SHP77 treated with DMSO at 0.1 percent for 48 hours (cell line): ENCODE measurements at regions not wholly inside any gene's neighbourhood (a gene's known extent, or its start where the extent isn't known, plus 50 kb on each side); places are given as distances from the start of the nearest gene placed in this dataset.
"Not testable (repeated sequence)": the region's sequence is repeated elsewhere in the genome, so short reads cannot be mapped to it uniquely, and the experiment has no call there.

Source experiments
- DNase-seq: peaks from one replicate; lab custom pipeline; 2025; lab: John Stamatoyannopoulos, UW

DNA sequence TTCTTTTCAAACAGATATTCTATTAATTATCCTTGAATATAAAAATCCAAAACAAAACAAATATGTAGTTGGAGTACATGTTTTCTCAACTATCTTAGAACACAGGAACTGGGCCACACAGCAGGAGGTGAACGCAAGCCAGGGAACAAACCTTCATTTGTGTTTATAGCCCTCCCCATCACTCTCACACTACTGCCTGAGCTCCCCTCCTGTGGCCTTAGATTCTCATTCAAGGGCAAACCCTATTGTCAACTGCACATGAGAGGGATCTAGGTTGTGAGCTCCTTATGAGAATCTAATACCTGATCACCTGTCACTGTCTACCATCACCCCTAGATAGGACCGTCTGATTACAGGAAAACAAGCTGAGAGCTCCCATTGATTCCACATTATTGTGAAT is 427.1 kb upstream of the PRR20A start:
- DNase-seq, result no peak

DNA sequence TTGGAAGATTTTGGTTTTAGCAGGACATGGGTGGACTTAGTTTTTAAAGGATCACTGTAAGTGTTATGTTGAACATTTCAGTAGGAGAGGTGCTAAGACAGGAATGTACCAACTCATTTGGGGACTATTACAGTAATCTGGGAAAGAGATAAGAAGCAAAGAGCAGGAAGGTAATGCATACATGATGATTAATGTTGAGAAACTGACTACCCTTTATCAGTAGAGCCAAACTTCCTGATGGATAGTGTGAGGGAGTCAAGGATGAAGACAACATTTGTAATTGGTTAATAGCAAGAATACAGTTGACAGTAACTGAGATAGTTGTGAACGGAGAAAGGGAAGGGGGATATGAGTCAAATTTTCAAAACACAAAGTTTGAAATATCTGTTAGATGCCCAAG is 421.9 kb upstream of the PRR20A start:
- DNase-seq, result no peak

DNA sequence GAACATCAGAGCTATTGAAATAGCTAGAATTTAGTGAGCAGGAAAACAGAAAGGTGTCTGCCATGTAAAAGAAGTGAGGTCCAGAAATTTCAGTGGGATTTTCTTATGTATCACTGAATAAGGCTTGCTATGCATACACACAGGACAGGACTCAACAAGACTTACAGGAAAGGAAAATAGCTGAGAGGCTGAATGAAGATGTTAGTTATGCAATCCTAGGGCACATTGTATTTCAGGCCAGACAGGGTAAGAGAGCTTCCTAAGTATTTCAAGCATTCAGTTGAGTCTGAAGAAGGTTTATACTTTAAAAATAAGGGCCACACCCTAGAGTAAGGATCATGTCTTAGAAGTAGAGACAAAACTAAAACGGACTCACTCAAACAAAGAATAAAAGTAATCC is 419.9 kb upstream of the PRR20A start:
- DNase-seq, result no peak

DNA sequence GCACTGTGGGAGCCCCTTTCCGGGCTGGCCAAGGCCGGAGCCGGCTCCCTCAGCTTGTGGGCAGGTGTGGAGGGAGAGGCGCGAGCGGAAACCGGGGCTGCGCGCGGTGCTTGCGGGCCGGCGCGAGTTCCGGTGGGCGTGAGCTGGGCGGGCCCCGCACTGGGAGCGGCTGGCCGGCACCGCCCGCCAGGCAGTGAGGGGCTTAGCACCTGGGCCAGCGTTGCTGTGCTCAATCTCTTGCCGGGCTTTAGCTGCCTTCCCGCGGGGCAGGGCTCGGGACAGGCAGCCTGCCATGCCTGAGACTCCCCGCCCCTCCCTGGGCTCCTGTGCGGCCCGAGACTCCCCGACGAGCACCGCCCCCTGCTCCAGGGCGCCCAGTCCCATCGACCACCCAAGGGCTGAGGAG is 405.2 kb upstream of the PRR20A start:
- no peak for DNase-seq

DNA sequence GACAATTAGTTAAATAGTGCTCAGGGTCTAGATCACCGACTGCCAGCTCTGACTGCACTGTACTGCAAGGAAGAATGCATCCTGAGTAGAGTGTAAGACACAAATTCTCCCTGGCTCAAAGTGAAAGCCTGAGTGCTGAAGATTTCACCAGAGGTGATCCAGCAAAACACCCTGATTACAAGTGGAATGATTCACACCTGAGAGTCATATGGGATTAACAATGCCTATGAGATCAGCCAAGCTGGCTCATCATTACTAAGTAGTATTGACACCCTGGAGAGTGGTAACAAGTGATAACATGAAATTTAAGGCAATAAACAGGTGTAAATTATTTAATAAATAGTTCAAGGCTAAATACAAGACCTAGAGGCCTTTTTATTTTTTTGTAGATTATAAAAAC is 403.8 kb upstream of the PRR20A start:
- no peak for DNase-seq

DNA sequence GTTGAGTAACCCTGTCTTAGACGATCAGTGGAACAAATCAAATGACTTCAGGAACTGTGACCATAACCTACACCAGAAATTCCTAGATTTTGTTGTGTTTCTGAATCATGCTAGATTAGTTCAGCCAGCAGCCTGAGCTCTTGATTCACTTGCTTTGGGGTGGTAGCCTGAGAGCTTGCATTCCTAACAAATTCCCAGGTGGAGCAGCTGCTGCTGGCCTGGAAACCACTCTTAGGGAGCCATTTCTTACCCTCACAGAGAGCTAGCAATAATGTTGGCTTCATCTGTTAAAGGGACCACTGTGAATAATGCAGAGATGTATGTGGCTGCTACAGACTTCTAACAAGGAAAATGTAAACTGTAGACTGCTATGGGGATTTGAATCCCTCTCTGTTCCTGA is 388.1 kb upstream of the PRR20A start:
- no peak for DNase-seq

DNA sequence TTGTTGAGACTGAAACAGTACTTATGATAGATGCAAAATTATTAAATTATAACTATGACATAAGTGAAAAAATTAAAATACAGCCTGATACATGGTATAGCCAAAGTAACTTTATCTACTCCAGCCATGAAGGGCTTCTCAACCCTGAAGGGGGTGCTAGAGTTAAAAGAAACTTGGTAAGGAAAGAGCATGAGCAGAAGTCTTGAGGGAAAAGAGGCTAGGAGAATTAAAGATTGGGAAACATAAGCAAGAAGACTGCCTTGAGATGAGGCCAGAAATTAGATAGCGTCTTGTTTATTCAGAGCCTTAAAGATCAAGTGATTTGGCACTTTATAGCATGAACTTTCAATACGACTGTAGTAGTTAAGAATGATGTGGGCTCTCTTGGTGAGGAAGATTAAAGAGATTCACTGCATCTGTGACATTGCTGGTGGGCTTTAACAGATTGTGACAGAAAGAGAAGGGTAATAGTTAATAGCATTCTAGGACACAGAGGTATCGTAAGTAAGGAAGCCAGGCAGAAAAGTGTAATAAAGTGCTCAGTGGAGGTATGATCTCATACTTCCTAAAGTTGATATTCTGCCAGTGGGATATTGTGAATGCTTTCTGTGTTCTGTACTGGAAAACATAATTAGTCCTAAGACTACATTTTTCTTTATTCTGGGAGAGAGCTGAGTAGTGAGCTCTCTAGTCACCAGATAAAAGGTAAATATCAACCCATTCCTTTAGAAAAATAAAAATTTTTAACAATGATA is 385.4 kb upstream of the PRR20A start:
- DNase-seq, result no peak

DNA sequence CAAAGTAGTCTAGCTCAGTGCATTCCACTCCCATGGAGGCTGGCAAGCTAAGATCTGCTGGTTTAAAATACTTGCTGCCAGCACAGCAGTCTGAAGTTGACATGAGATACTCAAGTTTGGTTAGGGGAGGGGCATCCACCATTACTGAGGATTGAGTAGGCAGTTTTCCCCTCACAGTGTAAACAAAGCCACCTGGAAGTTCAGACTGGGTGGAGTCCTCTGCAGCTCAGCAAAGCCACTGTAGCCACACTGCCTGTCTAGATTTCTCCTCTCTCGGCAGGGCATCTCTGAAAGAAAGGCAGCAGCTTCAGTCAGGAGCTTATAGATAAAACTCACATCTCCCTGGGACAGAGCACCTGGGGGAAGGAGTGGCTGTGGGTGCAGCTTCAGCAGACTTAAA is 377.4 kb upstream of the PRR20A start:
- DNase-seq, result not testable (repeated sequence)

DNA sequence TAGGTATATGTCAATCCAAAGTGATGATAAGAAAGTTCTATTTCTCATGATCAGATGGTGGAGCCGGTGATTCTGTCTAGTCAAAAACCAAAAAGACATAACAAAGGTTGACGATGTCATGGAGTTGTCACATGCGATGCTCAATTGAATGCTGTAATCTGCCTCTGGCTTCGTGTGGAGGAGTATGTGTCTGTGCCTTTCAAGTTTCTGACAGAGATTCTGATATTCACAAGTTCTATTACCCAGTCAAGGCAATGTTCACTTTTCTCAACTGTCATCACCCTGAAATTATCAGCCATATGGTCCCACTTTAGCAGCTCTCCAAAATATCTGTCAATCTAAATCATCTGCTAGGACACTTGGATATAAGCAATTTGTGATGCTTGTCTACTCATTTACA is 367.6 kb upstream of the PRR20A start:
- DNase-seq, result no peak

DNA sequence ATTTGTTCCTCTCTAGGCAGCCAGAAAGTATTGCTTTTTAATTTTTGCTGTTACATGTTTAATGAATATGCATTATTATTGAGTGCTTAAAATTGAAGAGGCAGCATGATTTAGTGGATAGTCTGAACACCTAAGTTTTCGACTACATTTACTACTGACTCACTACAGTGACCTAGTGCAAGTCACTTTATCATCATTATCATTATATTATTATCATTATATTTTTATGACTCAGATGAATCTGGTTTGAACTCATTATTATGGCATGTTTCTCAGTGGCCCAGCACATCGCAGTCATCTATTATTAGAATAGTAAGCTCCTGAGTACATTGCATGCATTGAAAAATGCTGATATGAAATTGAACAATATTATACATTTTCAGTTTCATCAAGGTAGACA is 351.2 kb upstream of the PRR20A start:
- DNase-seq, result no peak

DNA sequence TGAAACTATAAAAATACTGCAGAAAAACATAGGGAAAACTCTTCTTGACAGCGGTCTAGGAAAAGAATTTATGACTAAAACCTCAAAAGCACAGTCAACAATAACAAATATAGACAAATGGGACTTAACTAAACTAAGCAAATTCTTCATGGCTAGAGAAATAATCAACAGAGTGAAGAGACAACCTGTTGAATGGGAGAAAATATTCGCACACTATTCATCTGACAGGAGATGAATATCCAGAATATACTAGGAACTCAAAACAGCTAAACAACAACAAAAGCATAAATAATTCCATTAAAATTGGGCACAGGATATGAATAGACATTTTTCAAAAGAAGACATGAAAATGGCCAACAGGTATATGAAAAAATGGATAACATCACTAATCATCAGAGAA is 303.6 kb upstream of the PRR20A start:
- DNase-seq, result no peak

DNA sequence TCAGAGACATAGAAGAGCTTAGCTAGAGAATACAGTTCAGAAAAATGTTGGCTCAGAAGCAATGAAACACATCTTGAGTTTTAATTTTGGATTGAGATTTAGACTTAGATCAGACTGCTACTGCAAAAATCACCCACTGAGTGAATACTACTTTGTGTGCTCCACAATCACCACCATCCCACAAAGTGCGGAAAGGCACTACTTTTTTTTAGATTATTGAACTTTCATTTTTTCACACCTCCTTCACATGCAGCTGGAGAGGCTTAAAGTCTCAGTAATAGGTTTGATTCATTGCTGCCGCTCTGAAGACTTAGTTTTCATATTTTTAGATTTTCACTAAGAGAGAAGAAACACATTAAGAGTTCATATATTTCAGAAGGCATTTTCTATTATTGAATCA is 289.9 kb upstream of the PRR20A start:
- DNase-seq, result no peak

DNA sequence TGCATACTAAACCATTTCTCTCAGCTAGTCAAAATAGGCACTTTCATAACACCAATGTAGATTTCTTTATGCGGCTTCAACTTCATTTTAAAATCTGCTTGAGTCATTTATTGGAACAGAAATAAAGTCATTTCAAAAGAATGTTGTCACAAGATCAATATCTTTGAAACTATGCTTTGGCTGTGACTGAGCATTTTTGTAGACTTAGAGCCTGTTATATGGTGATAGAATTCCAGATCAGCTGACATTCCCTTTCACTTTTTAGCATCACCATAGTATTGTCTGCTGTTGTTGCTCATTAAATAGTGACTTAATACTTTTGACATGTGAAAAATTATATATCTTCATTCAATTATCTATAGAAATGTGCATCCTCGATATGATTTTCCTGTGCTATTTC is 279.2 kb upstream of the PRR20A start:
- no peak for DNase-seq

DNA sequence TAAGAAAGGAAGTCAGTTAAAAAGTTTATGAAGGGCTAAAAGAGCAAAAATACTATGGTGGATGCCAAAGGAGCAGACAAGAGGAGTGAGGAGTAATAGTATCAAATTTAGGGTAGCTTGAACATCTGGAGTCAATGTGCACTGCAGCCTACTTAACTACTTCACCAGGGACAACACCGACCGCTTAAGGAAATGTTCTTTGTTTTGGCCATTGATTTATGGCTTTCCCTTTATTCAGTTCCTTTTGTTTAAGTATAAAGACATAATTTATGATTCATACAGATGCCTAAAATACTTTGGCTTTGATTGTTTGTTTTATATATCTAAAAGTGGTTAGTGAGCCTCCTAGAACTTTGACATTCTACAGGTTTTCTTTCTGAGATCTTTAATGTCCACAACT is 276.3 kb upstream of the PRR20A start:
- DNase-seq, result no peak

DNA sequence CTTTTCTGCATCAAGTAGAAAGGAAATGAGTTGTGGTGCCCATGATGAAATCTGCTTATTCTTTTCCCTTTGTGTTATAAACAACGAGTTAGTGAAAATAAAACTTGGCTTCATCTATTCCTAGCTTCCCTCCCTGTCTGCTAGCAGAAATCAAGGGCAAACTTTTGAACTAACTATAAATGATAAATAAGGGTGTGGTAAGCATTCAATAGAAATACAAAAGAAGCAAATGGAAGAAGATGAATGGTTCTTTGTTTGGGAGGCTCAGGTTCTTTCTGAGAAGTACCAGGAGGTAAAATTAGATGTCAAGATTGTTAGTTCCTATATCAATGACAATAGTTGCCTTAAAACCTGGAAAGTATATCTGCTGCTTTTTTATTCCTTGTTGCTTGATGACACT is 275.3 kb upstream of the PRR20A start:
- no peak for DNase-seq

DNA sequence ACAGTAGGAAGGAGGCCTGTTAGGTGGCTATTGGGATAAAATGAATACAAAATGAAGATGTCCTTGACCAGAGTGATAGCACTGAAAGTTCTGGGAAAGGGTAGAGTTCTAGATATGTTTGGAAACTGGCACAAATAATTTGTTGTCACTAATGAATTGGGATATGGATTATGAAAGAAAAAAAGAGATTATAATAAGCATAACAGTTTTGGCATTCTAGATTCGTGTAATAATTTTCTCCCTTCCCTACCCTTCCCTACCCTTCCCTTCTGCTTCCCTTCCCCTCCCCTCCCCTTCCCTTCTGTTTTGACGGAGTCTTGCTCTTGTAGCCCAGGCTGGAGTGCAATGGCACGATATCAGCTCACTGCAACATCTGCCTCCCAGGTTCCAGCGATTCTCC is 271.0 kb upstream of the PRR20A start:
- DNase-seq, result no peak

DNA sequence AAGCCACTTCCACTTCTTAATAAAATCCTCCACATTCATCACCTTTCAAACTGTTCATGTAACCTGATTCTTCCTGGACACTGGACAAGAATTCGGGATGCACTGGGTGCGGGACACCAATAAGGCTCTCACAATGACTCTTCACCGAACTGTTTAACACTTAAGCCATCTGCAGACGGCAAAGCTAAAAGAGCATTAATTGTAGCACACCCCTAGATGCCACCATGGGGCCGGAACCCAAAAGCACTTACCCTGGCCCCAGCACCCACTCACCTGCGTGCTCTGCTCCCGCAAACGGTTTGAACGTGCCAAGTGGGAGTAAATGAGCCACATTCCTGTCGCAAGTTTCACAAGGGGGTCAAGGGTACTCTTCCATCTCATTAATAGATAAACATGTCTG is 254.3 kb upstream of the PRR20A start:
- no peak for DNase-seq

DNA sequence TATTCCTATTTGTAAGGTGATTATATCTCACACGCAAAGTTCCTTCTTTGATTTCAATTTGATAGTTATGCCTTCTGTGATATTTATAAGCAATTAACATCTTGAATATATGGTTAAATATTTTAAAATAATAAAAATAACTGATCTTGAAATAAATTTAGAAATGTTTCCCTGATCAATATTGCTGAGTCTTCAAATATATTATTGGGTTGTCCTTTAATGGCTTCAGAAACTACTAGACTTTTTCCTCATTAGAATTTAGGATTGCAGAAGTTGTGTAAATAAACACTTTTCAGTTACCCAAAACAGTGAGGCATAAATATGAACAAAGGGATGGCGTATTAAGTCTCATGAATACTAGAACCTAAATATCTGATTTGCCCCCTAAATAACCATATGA is 252.3 kb upstream of the PRR20A start:
- DNase-seq, result no peak

DNA sequence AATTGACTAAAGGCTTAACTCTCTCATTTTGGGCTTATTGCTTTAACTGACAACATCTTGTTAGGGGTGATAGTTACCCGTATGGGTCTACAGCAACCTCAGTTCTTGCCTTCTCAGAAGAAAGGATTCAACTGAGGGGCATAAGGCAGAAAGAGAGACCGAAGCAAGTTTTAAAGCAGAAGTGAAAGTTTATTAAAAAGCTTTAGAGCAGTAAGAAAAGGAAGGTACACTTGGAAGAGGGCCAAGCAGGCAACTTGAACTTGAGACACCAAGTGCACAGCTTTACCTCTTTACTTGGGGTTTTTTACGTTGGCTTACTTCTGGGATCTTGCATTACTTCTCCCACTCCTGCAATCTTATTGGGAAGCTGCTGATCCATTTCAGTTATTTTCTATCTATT is 246.9 kb upstream of the PRR20A start:
- DNase-seq, result no peak

DNA sequence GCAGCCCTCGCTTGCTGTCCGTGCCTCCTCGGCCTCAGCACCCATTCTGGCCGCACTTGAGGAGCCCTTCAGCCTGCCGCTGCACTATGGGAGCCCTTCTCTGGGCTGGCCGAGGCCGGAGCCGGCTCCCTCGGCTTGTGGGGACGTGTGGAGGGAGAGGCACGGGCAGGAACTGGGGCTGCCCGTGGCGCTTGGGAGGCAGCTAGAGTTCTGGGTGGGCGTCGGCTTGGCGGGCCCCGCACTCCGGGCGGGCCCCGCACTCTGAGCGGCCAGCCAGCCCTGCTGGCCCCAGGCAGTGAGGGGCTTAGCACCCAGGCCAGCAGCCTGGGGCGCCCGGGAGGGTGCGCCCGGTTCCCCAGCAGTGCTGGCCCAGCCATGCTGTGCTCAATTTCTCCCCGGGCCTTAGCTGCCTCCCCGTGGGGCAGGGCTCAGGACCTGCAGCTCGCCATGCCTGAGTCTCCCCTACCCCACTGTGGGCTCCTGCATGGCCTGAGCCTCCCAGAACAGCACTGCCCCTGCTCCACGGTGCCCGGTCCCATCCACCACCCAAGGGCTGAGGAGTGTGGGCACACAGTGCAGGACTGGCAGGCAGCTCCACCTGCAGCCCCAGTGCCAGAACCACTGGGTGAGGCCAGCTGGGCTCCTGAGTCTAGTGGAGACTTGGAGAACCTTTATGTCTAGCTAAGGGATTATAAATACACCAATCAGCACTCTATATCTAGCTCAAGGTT is 240.0 kb upstream of the PRR20A start:
- DNase-seq, result no peak

DNA sequence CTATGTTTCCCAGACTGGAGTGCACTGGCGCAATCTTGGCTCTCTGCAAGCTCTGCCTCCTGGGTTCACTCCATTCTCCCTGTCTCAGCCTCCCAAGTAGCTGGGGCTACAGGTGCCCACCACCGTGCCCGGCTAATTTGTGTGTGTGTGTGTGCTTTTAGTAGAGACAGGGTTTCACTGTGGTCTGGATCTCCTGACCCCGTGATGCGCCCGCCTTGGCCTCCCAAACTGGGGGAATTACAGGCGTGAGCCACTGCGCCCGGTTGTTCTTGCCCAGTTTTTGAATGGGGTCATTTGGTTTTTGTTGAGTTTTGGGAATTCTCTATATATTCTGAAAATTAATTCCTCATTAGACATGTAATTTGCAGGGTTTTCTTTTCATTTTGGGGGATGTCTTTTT is 238.4 kb upstream of the PRR20A start:
- no peak for DNase-seq

DNA sequence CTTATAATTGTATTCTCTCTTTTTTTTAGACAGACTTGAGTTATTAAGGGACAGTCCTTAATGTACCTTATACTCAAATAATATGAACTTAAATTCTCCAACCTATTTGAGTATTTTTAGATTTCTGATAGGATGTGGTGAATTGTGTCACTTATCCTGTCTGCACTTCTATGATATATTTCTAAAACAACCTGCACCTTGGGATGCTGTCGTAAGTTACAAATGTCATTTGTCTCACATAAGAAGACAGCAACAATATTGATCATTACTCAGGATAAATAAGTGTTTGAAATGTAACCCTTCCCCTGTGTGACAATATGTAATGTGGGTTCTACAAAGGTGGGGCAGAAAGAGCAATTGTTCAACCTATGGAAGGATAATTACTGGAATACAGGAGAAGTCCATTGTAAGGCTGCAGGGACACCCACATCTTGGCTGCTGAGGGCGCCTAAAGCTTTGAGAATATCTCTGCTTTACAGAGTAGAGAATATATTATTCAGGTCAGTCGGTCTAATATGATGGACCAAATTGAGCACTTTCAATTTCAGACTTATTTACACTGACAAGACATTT is 236.9 kb upstream of the PRR20A start:
- no peak for DNase-seq

DNA sequence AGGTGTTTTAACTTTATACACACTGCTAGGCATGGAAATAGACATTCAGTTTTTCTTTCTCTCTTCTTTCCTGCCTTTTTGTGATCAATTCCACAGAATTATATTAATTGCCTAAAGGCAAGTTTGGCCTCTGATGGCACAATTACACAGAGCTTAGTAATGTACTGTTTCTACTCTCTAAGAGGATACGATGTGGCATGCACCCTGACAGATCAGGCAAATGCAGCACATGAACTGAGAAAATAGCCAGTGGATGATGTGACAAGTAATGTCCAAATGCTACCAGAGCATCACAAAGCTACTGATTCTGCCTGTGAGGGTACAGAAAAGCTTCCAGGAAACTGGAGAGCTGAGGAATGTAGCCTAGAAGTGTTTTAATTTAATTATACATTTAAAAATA is 233.8 kb upstream of the PRR20A start:
- no peak for DNase-seq

DNA sequence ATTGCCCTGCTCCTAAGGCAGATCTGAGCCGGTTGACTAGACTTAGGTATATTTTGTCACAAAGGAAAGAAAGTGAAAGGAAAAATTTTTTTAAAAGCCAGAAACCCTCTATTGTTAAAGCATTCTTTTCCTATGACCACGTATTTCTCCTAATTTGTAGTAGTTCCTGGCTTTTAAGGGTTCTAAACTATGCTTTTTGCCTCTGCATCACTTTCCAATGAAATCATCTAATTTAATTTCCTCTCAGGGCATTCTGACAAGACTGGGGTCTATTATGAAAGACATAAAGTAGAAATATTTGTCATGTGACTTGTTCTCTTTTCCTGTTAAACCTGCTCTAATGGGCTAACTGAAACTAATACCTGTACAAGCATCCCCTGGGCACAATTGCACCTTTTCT is 233.0 kb upstream of the PRR20A start:
- no peak for DNase-seq
